Calu3 (cell line): ENCODE measurements at regions not wholly inside any gene's neighbourhood (a gene's known extent, or its start where the extent isn't known, plus 50 kb on each side); places are given as distances from the start of the nearest gene placed in this dataset.

ENCODE experiments used
- BruUV-seq: library from RNA; stranded (reverse); fragments of 400-500 nt; replicated peaks from 2 replicates; lab custom pipeline; 2021; lab: Mats Ljungman, UMichigan
- CTCF ChIA-PET: fragments of 300-600 bp; sonication (Branson Sonifier 250); formaldehyde crosslinking; loops from one replicate; lab custom pipeline; 2022; ENCODE audit warnings: antibody characterized with exemption; lab: Charles Lee
- DNase-seq: peaks from one replicate; pipeline ENCODE4 v3.0.0; 2022
- H3K27ac Mint-ChIP-seq: one replicate; pipeline ENCODE4 v1.8.0; 2022; ENCODE audit warnings: mixed read lengths; ENCODE audit not compliant: unreplicated experiment
- H3K27me3 Mint-ChIP-seq: one replicate; pipeline ENCODE4 v1.8.0; 2022; ENCODE audit warnings: mixed read lengths; ENCODE audit not compliant: unreplicated experiment
- H3K36me3 Mint-ChIP-seq: one replicate; pipeline ENCODE4 v1.8.0; 2022; ENCODE audit warnings: mild to moderate bottlenecking, moderate library complexity, mixed read lengths; ENCODE audit not compliant: insufficient read depth, unreplicated experiment
- H3K4me1 Mint-ChIP-seq: one replicate; pipeline ENCODE4 v1.8.0; 2022; ENCODE audit warnings: mild to moderate bottlenecking, low read depth, mixed read lengths; ENCODE audit not compliant: unreplicated experiment
- H3K4me3 Mint-ChIP-seq: one replicate; pipeline ENCODE4 v1.8.0; 2022; ENCODE audit warnings: mild to moderate bottlenecking, low read depth, moderate library complexity, mixed read lengths; ENCODE audit not compliant: unreplicated experiment
- H3K9me3 Mint-ChIP-seq: one replicate; pipeline ENCODE4 v1.8.0; 2022; ENCODE audit warnings: low read depth, mixed read lengths; ENCODE audit not compliant: unreplicated experiment
- CTCF ChIP-seq: fragments of 200-600 bp; IDR thresholded peaks from one replicate; pipeline ENCODE4 v1.8.0; 2022; ENCODE audit warnings: antibody characterized with exemption; ENCODE audit not compliant: unreplicated experiment
- intact Hi-C: fragments of 100-400 bp; cut with micrococcal nuclease; formaldehyde crosslinking; loops from one replicate; pipeline ENCODE4 v1.10.0; 2022; ENCODE audit not compliant: unreplicated experiment

GRCh38 chr6:167529444-167530335, 204.8 kb downstream of the TTLL2 start:
- Mint-ChIP-seq H3K4me1 (no peaks in the 10 kb centered on the region), H3K9me3 (peaks cover 2% of the 10 kb centered on the region), H3K27ac (no peak overlapping the region), H3K4me3 (no peak overlapping the region), H3K27me3 (peaks cover 90% of the 10 kb centered on the region), H3K36me3 (no peaks in the 10 kb centered on the region)
- no TSS peak for BruUV-seq
- intact Hi-C loops, result no loop called here
- CTCF ChIA-PET, result no interaction called here
- no peak for DNase-seq
- TF ChIP-seq CTCF, result no peak

GRCh38 chr6:167530951-167531350, 206.1 kb downstream of the TTLL2 start:
- no TSS peak for BruUV-seq
- intact Hi-C loops, result no loop called here
- Mint-ChIP-seq H3K4me1 (no peaks in the 10 kb centered on the region), H3K36me3 (no peaks in the 10 kb centered on the region), H3K27me3 (peaks cover 78% of the 10 kb centered on the region), H3K9me3 (peaks cover 2% of the 10 kb centered on the region), H3K27ac (no peak overlapping the region), H3K4me3 (no peak overlapping the region)
- CTCF ChIA-PET, result no interaction called here
- no peak for TF ChIP-seq CTCF
- no peak for DNase-seq

- DNase-seq, result no peak
- Mint-ChIP-seq H3K27me3 (peaks cover 69% of the 10 kb centered on the region), H3K9me3 (peaks cover 2% of the 10 kb centered on the region), H3K4me1 (no peaks in the 10 kb centered on the region), H3K36me3 (no peaks in the 10 kb centered on the region), H3K27ac (no peak overlapping the region), H3K4me3 (no peak overlapping the region)
- TF ChIP-seq CTCF, result no peak
- intact Hi-C loops, result no loop called here
- BruUV-seq, result no TSS peak
- CTCF ChIA-PET, result no interaction called here
Observed at GRCh38 chr6:167532410-167533288, 207.8 kb downstream of the TTLL2 start.

- no peak for TF ChIP-seq CTCF
- Mint-ChIP-seq H3K27ac (no peak overlapping the region), H3K4me1 (no peaks in the 10 kb centered on the region), H3K27me3 (peaks cover 57% of the 10 kb centered on the region), H3K4me3 (no peak overlapping the region), H3K36me3 (no peaks in the 10 kb centered on the region), H3K9me3 (peaks cover 2% of the 10 kb centered on the region)
- intact Hi-C loops, result no loop called here
- BruUV-seq, result no TSS peak
- no peak for DNase-seq
- CTCF ChIA-PET, result interaction anchor here (0.5 to 1.1 kb wide), 3 partner anchors 13 to 1070 kb away, joined by 3 to 4 read pairs (median 3); no protein-coding TSS in a partner anchor
Observed at GRCh38 chr6:167533851-167534250, 209.0 kb downstream of the TTLL2 start.
